Sigmoid colon (tissue), 4 donors: ENCODE measurements at regions not wholly inside any gene's neighbourhood (a gene's known extent, or its start where the extent isn't known, plus 50 kb on each side); places are given as distances from the start of the nearest gene placed in this dataset.

Experiments
- CTCF ChIP-seq, 4 experiments: fragments of 450-650 bp in 3 of 4; fragments of 200-600 bp in 1 of 4; IDR thresholded peaks; one replicate each; pipeline ENCODE4 v1.5.1; 2016 to 2019; ENCODE audit warnings: antibody characterized with exemption in 4 of 4, mild to moderate bottlenecking in 3 of 4, moderate library complexity in 2 of 4
- EP300 ChIP-seq, 4 donors: sonication (generic); formaldehyde crosslinking; IDR thresholded peaks; one replicate each; pipeline ENCODE4 v1.6.1; 2017; ENCODE audit warnings: antibody characterized with exemption in 4 of 4
- POLR2A ChIP-seq, 2 donors: fragments of 450-650 bp; IDR thresholded peaks; one replicate each; pipeline ENCODE4 v1.6.1; 2016; ENCODE audit warnings: antibody characterized with exemption in 2 of 2, mild to moderate bottlenecking in 2 of 2, moderate library complexity in 2 of 2
- POLR2AphosphoS5 ChIP-seq, 4 donors: sonication (generic); formaldehyde crosslinking; IDR thresholded peaks; one replicate each; pipeline ENCODE4 v1.6.1; 2017; ENCODE audit warnings: antibody characterized with exemption in 4 of 4

- TF ChIP-seq CTCF (IDR thresholded peaks at IDR 0.05) = no peak
- no peak for TF ChIP-seq POLR2A (IDR thresholded peaks at IDR 0.05)
- TF ChIP-seq POLR2AphosphoS5 (IDR thresholded peaks at IDR 0.05) = no peak
- TF ChIP-seq EP300 (IDR thresholded peaks at IDR 0.05) = no peak
These were observed 137.5 kb downstream of the TMCO5A start for GRCh38 chr15:38072007-38072347.
